GM12891 (cell line): ENCODE measurements at regions not wholly inside any gene's neighbourhood (a gene's known extent, or its start where the extent isn't known, plus 50 kb on each side); places are given as distances from the start of the nearest gene placed in this dataset.
"Not testable (repeated sequence)": the region's sequence is repeated elsewhere in the genome, so short reads cannot be mapped to it uniquely, and the experiment has no call there.

Experiments used
- PAX5 ChIP-seq: IDR thresholded peaks from 2 replicates; pipeline ENCODE4 v1.6.1; 2011; ENCODE audit warnings: low read length, moderate library complexity, mild to moderate bottlenecking; ENCODE audit not compliant: insufficient read depth, severe bottlenecking
- POLR2A ChIP-seq: IDR thresholded peaks from 2 replicates; pipeline ENCODE4 v1.6.1; 2011; ENCODE audit warnings: low read depth, low read length, control low read depth
- POLR2AphosphoS5 ChIP-seq: IDR thresholded peaks from 2 replicates; pipeline ENCODE4 v1.6.1; 2011; ENCODE audit warnings: low read depth, low read length, control low read depth
- TAF1 ChIP-seq: IDR thresholded peaks from 2 replicates; pipeline ENCODE4 v1.6.1; 2011; ENCODE audit warnings: low read depth, low read length, control low read depth

DNA sequence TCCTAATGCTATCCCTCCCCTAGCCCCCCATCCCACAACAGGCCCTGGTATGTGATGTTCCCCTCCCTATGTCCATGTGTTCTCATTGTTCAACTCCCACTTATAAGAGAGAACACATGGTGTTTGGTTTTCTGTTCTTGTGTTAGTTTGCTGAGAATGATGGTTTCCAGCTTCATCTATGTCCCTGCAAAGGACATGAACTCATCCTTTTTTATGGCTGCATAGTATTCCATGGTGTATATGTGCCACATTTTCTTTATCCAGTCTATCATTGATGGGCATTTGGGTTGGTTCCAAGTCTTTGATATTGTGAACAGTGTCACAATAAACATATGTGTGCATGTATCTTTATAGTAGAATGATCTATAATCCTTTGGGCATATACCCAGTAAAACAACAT lies 99.2 kb downstream of the OAT start:
- not testable (repeated sequence) for TF ChIP-seq POLR2A, PAX5, TAF1, POLR2AphosphoS5
